ENCODE measurements at regions not wholly inside any gene's neighbourhood (a gene's known extent, or its start where the extent isn't known, plus 50 kb on each side); places are given as distances from the start of the nearest gene placed in this dataset.
"Not testable (repeated sequence)": the region's sequence is repeated elsewhere in the genome, so short reads cannot be mapped to it uniquely, and the experiment has no call there.

DNA sequence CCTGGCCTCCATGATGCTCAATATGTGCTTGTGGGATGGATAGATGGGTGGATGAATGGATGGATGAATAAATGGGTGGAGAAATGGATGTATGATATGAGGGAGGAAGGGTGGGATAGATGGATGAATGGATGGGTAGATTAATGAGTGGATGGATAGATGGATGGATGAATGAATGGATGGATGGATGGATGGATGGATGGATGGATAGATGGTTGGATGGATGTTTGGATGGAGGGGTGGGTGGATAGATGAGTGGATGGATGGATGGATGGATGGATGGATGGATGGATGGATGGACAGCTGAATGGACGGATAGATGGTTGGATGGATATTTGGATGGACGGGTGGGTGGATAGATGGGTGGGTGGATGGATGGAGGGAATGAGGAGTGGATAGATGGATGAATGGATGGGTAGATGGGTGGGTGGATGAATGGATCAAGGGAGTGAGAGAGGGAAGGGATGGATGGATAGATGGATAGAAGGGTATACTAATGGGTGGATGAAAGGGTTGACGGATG lies 139.4 kb downstream of the CEBPB start:
- no peak for DNase-seq

DNA sequence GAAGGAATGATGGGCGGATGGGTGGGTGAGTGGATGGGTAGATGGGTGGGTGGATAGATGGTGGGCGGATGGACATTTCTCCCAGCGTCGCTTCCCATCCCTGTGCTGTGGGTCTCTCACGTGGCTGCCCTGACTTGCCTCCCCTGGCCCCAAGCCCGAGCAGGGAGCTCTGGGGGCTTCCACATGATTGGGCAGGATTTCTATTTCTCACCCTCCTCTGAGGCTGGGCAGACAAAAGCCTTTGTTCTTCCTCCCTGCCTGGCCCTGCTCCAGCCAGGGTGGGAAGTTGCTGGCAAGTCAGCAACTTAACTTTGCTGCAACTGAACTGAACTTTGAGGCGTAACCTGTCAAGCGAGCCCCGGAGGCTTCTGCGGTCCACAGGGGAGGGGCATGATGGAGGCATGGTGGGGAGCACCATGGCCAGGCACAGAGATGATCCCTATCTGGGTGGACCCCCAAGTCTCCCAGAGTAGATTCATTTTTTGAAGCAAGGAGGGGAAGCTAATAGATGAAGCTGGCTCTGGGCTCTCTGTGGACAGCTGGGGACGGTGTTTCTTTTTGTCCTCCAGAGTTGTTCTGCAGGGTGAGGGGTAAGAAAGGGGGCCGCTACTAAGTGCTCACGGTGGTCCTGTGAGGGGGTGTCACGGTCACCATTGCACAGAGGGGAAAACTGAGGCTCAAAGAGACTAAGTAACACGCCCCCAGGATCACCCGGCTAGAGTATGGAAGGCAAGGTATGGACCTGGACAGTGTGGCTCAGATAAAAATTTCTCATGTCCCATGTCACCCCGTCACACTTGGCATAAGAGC lies 140.1 kb downstream of the CEBPB start:
- DNase-seq: peak; percentile 21

DNA sequence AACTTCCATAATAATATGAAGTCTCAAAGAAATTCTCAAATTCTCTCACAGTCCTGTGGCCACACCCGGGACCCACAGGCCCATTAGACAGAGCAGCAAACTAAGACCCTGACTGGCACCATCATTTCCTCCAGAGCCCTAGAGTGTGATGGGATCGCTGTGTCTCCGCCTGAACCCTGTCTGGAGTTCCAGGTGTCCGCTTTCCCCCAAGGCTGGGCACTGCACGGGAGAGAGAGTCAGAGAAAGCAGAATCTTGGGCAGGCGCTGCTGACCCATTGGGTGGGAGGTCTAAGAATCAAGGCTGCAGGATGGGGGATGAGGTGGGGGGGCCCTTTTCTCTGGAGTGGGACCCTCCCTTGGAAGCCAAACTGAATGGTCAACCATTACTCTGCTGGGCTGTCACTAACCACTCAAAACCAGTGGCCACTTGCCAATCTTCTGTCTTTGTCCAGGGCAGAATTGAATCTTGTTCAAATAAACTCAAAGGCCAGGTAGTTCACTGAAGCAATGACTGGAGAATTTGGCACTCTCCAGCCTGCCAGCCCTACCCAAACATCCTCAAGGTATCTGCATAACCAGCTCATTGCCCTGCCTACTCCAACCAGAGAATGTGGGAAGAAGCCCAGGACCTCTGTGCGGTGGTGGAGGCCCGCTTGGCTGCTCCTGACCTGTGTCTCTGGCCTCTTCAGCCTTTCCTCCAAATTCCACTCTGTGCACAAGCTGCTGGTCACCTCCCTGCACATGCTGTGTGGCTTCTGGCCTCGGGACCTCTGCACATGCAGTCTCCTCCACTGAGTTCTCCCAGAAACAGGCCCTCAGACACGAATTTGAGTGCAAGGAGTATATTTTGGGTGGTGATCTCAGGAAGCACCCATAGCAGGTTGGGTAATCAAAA lies 141.1 kb downstream of the CEBPB start:
- no peak for DNase-seq

DNA sequence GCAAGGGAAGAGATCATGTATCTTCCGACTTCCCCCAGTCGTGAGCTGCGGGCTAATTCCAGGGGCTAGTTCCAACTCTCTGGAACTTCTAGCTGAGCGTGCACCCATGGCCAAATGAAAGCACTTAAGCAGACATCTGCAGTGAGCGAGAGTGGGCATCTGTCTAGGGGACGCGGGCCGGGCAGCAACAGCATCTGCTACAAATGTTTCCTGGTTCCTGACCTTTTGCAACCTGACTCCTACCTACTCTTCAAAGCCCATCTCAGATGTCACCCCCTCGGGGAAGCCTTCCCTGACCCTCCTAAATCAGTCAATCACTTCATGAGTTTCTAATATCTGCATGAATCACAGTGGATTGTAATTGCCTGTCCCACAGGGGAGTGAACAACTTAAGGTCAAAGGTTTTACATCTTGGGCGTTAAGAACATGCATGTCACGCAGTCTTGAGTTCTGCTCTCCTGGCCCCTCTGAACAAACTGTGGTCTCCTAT lies 141.9 kb downstream of the CEBPB start:
- no peak for DNase-seq

DNA sequence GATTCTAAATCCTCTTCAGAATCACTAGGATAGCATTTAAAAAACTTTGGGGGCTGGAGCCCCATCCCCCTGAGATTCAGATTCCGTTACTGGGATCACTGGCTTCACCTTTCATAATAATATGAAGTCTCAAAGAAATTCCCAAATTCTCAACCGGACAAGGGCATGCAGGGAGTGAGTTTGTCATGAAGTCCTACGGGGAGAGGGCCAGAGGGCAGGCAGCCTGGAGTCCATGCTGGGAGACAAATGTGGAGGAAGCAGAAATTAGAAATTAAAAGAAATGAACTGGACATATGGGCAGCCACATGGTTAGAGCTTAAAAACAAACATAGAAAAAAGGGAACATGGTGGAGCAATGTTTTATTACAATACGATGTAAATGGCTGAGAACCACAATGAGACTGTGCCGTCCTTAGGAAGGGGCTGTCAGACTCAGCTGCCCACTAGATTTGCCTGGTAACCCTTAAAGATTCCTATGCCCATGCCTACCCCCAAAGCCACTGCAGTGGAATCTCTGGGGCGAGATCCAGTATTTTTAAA lies 142.6 kb downstream of the CEBPB start:
- no peak for DNase-seq

DNA sequence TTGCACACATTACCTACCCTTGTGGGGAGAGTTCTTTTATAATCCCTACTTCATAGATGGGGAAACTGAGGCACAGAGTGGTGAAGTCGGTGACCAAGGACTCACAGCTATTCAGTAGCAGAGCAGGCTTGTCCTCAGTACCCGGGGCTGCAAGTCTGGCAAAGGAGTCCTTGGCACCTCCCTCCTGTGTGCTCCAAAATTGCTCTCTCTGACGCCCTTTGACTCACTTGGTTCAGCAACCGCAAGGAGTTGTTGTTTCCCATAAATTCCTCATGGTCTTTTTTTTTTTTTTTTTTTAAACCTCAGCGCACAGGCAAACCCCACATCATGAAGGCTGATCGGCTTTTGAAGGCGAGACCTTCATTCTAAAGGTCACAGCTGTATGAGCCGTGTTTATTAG lies 143.2 kb downstream of the CEBPB start:
- DNase-seq: no peak

DNA sequence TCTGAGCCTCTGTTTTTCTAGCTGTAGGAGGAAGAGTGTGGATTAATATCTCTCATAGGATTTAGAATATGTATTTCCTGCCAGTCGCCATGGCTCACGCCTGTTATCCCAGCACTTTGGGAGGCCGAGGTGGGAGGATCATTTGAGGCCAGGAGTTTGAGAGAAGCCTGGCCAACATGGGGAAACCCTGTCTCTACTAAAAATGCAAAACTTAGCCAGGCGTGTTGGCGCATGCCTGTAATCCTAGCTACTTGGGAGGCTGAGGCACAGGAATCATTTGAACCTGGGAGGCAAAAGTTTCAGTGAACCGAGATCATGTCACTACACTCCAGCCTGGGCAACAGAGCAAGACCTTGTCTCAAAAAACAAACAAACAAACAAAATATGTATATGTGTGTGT lies 143.9 kb downstream of the CEBPB start:
- not testable (repeated sequence) for DNase-seq

DNA sequence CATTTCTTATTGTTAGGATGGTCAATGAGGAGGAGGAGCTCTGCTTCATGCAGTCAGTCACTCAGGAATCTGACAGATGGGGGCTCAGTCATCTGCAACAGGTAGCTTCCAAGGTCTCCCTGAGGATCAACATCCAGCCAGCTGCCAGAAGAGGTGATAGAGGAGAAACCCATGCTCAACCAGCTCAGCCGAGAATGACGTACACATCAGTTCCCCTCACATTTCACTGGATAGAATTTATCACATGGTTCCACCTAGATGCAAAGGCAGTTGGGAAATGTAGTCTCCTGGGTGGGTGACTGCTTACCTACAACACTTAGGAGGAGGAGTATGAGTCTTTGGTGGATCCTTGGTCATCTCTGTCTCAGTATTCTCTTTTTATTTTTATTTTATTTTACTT lies 144.5 kb downstream of the CEBPB start:
- peak; percentile 31 for DNase-seq

DNA sequence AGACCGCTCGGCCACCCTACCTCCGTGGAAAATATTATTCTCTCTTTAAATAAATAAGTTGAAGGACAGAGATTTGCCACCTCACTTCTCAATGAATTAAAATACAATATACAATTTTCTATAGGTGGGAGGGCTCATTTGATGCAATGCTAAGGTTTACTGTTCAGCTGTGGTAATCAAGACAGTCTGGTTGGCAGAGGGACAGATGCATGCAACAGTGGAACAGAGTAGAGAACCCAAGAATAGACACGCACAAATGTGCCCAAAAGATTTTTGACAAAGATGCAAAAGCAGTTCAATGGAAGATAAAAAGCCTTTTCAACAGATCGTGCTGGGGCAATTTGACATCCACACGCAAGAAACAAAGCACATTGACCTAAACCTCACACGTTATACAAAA lies 145.2 kb downstream of the CEBPB start:
- no peak for DNase-seq

DNA sequence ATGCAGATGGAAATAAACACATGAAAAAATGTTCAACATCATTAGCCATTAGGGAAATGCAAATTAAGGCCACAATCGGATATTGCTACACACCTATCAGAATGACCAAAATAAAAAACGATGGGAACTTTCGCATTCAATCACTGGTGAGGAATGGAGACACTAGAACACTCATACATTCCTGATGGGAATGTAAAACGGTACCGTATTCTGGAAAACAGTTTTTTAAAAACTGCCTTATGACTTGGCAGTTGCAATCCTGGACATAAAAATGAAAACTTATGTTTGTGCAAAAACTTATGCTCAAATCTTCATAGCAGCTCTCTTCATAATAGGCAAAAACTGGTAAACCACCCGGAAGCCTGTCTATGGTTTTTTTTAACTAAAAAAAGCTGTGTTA lies 146.0 kb downstream of the CEBPB start:
- DNase-seq: no peak

DNA sequence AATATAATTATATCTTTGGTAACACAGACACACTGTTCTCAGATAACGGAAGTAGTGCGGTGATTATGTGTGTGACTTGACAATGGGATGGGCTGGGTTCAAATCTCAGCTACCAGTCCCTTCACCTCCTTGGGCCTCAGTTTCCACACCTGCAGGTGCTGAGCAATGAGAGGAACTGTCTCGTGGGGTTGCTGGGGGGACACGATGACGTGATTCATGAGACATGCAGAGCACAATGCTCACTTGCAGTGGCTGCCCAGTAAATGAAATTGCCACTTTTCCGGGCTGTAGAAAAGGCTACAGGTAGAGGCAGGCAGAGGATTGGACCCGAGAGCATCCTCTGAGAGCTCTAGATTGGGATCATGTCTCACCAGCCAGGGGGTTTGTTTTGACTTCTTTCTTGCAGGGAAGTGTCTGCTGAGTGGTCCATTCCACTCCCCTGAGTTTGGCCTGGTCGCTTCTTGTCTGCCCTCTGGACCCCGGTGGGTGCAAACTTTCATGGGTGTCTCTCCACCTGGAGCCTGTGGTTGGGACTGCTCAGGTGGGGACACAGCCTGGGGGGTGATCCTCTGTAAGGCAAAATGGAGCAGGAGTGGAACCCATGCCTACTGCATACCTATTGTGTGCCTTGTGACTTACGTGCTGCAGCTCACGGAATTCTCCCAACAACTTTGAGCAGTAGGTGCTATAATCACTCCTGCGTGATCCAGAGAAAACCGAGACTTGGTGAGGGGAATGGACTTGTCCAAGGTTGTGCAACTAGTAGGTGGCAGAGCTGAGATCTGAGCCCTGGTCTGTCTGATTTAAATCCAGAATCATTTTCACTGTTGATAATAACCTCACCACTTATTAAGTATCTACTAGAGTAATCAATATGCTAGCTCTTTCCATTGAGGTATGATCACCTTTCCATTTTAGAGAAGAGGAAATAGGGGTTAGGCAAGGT lies 147.2 kb downstream of the CEBPB start:
- DNase-seq: no peak

DNA sequence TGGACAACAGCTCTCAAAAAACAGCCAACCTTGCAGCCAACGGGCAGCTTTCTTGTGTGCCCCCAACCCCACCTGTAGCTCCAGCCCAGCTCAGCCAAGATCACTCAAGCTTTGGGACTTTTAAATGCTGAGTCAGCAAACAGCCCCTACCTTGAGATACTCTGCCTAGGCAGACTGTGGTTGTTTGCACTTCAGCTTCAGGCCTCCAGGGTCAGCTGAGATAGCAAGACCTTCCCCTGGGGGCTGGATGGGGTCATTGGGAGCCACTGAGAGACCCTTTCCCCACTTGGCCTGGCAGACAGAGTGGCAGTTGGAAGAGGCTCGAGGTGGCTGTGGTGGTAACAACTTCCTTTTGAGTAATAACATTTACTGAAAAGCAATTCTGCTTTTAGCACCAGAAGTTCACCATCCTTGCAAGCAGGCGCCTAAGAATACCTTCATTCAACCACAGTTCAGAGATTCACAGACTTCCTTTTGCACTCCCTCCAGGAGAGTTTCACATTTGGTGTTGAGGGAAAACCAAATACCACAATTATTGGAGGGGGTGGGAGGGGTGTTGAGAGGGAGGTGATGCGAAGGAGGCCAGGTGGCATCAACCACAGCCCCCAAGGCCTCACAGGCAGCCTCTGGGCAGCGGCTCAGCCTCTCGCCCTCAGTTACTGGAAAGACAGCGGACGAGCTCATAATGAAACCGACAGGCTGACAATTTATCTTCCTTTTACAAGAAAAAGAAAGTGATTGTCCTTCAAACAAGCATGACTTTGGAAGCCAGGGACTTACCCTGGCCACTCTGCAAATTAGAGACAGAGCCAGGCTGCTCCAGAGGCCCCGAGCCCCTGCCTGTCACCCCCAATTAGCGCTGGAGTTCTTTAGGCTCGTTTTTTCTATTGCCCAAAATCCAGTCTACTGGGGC lies 148.1 kb downstream of the CEBPB start:
- peak; percentile 84 for DNase-seq

DNA sequence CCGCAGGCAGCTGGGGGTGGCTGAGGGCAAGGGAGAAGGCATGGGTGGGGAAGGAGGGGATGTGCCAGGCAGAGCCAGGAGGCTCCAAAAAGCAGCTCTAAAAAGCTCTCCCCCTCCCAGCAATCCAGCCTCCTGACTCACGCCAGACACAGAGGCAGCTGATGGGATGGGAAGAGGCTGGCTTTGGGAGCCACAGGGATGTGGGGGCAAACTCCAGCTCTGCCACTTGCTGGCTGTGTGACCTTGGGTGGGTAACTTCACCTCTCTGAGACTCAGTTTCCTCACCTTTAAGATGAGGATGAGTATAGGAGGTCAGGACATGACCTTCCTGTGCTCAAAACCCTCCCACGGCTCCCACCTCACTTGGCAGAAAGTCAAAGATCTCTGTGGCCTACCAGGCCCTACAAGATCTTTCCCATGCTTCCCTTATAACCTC lies 148.9 kb downstream of the CEBPB start:
- no peak for DNase-seq

DNA sequence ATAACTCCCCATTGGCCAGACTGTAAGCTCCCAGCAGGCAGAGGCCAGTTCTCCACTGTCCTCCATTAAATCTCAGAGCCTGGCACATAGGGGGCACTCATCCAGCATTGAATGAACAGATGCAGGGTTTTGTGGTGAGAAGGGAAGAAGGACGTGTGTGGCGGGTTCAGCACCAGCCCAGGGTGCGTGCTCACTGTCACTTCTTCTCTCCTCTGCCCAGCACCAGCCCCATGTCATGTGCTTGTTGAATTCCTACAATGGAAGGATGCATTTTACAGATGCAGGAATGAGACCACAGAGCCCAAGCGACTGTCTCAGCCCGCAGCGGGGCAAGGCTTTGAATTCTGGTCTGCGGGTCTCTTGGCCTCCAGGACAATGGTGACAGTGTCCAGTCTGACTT lies 149.9 kb downstream of the CEBPB start:
- no peak for DNase-seq

DNA sequence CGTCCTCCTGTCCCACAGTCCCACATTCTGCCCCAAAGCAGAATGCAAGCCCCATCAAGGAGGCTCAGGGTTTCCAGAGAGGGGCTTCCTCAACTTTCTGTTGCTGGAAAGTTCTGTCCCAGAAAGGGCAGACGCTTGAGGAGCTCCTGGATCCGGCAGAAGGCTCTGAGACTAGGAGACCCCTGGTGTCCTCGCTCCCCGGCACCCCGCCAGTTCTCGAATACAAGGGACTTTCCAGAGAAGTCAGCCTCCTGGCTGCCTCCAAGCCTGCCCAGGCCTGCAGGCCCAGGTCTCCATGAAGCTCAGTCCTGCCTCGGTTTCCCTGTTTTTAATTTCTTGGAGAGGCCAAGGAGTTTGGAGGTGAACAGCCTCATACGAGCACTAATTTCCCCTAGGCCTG lies 150.4 kb downstream of the CEBPB start:
- no peak for DNase-seq

DNA sequence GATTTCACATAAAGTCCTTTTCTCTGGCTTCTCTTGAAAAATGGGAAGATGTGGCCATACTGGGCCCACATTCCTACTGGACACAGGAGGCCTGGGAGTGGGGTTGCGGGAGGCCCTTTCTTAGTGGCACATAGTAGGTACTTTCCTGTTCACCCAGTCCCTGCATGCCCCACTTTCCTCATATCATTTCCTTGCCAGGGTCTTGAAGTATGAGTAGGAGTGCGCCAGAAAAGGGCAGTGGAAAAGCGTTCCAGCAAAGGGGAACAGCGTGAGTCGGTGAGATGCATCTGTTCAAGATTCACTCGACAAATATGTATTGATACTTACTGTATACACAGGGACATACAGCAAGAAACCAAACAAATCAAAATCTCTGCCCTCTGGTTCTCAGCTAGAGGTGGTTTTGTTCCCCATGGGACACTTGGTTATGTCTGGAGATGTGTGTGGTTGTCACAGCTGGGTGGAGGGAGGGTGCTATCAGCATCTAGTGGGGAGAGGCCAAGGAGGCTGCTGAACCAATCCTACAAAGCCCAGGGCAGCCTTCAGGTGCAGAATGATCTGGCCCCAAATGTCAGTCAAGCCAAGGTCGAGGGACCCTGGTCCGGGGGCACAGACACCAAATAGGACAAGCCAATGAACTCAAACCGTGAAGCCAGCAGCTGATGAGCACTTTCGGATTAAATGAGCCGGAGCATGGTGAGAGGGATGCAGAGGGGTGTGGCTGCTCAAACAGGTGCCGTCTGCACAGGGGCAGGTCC lies 151.4 kb downstream of the CEBPB start:
- no peak for DNase-seq

DNA sequence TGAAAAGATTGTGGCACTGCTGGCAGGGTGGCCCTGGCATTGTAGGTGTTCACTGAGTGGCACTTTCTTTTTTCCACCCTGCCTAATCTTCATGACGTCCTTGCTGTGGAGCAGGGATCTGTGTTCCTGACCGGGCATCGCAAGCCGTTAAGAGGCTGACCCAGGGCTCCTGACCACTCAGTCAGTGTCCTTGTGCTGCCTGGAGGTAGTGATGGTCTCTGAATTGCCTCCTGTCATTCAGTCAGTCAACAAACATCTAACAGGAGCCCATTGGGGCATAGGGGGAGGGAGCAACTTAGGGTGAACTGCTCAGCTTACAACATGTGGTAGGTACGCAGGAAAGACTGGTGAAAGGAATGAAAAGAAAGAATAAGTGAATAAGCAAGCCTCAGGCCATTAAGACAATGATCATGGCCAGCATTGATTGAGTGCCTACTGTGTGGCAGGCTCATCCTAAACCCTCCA lies 152.0 kb downstream of the CEBPB start:
- no peak for DNase-seq

DNA sequence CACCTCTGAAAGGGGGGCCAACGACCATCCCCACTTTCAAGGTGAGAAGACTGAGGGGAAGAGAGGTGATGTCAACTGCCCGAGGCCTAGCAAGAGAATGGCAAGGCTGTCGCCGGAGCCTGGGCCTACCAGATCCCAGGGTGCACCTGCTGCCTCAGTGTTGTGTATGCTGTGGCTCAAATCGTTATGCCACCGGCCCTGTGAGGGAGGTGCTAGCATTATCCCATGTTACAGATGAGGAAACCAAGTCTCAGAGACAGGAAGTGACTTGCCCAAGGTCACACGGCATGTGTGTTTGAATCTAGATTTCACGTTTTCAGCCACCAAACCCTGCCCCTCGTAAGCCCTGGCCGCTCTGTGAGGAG lies 152.5 kb downstream of the CEBPB start:
- DNase-seq: no peak

DNA sequence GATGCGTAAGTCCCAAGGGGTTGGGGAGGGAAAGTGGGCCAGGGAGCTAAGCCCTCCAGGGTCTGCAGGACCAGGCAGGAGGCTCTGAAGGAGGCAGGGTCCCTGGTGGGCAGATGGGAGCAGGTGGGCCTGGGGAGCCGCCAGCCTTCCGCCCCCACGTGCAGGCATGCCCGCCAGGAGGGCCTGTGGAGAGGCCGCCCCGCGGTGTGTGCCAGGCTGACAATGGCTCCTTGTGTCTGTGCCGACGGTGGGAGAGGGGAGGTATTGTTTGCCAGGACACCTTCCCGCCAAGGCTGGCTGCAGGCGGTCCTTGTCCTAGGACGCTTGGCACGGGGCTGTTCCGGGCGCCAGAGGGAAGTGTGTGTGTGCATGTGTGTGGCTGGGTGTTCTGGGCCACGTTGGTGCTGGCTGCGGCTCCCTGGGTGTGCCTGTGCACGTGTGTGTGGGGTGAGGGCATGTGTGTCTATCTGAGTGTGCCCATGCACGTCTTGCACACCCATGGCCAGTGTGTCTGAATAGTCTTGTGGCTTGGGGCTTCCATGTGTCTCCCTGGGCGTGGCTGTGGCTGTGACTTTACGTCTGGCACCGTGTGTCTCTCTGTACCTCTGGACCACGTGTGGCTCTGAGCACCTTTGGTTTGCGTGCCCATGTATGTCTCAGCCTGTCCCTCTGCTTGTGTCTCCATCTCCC lies 153.0 kb downstream of the CEBPB start:
- DNase-seq: no peak

Data from GDM1 (cell line).